GM19397 (cell line): ENCODE measurements at regions not wholly inside any gene's neighbourhood (a gene's known extent, or its start where the extent isn't known, plus 50 kb on each side); places are given as distances from the start of the nearest gene placed in this dataset.
"Not testable (repeated sequence)": the region's sequence is repeated elsewhere in the genome, so short reads cannot be mapped to it uniquely, and the experiment has no call there.

Source experiments
- ATAC-seq: cut with Tn5 transposase; IDR thresholded peaks from one replicate; pipeline ENCODE4 v1.9.1; 2021; ENCODE audit warnings: mild to moderate bottlenecking, moderate library complexity; ENCODE audit not compliant: unreplicated experiment

DNA sequence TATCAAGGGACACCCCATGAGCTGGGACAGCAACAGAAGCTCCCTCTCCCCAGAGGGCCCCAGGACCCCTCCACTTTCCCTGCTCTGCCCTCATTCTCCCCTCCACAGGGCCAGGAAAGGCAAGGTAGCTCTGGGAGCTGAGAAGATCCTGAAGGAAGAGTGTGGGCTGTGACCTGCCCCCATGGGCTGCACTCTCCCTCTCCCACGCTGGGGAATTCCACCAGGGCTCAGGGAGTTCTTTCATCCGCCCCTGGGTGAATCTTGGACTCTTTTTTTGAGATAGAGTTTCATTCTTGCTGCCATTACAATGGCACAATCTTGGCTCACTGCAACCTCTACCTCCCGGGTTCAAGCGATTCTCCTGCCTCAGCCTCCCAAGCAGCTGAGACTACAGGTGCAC, 73.8 kb downstream of the C9orf50 start:
- no peak for ATAC-seq

DNA sequence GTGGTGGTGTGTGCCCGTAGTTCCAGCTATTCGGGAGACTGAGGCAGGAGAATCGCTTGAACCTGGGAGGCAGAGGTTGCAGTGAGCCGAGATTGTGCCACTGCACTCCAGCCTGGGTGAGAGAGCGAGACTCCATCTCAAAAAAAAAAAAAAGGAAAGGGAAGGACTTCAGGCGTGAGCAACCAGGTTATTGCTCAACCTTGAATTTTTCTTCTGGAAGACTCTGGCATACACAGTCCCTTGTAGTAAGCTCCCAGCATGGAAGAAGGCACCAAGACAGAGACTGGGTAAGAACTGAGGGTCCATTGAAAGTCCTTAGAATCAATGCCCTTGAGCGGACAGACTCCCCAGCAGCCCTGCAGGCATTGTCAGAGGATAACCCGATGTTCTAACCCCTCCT, 75.0 kb downstream of the C9orf50 start:
- ATAC-seq, result not testable (repeated sequence)

DNA sequence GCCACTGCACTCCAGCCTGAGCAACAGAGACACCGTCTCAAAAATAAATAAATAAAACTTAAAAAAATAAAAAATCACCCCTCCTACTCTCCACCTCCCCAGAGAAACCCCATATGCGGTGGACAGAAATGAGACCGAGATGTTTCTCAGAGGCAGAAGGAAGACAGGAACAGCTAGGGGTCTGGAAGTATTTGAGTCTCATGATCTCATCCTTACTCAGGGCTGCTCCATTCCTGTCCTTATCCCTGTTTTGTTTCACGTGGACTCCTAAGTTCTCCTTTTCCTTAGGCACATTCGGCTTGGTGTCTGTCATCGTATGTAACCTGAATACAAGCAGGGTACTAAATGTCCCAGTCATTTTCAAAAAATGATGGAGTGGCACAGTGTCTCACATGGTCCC, 76.1 kb downstream of the C9orf50 start:
- no peak for ATAC-seq

DNA sequence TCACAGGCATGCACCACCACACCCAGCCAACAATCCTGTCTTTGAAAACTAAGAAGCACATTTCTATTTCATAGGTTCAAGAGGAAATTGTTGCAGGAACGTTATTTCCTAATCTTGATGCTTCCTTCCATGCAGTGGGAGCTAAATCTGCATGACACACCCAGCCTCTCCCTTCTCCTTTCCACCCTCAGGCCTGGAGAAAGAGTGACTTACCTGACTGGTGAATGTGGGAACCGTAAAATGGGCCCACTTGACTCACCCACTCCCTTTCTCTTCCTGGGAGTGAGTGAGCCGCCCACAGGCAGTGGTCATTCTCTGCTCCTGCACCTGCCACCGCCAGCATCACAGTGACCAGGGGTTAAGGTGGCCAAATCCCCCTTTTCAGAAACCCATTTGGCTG, 78.2 kb downstream of the C9orf50 start:
- no peak for ATAC-seq

DNA sequence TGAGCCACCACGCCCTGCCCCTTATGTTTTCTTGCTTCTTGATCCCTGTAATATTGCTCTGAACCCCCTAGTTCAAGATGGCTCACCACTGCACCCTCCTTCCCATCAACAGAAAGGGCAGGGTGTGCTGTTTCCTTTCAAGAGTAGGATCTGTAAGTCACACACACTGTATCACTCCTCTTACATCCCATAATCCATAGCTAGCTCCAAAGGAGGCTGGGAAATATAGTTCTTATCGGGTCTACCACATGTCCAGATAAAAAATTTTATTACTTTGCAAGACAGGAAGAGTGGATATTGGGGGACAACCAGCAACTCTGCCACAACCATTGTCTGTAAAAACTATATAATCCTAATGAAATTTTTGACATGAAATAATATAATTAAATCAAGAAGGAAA, 79.6 kb downstream of the C9orf50 start:
- ATAC-seq, result no peak

DNA sequence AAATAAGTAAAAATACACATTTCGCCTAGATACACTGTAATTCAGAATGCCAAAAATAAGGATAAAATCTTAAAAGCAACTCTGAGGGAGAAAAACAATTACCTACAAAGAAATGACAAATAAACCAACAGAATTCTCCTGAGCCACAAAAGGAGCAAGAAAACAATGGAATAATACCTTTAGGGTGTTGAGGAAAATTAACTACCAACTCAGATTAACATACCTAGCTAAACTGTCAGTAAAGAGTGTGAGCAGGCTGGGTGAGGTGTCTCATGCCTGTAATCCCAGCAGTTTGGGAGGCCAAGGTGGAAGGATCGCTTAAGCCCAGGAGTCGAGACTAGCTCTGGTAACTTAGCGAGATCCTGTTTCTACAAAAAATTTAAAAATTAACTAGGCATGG, 81.5 kb downstream of the C9orf50 start:
- no peak for ATAC-seq

DNA sequence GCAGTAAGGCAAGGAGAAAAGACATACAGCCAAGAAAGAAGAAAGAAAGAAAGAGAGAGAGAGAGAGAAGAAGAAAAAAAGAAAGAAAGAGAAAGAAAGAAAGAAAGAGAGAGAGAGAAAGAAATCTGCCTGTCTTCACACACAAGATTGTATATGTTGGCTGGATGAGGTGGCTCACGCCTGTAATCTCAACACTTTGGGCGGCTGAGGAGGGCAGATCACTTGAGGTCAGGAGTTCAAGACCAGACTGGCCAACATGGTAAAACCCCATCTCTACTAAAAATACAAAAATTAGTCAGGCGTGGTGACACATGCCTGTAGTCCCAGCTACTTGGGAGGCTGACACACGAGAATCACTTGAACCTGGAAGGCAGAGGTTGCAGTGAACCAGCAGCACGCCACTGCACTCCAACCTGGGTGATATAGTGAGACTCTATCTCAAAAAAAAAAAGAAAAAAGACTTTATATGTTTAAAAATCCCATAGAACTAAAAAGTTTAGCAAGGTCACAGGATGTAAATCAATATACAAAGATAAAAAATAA, 89.0 kb downstream of the C9orf50 start:
- ATAC-seq, result not testable (repeated sequence)

DNA sequence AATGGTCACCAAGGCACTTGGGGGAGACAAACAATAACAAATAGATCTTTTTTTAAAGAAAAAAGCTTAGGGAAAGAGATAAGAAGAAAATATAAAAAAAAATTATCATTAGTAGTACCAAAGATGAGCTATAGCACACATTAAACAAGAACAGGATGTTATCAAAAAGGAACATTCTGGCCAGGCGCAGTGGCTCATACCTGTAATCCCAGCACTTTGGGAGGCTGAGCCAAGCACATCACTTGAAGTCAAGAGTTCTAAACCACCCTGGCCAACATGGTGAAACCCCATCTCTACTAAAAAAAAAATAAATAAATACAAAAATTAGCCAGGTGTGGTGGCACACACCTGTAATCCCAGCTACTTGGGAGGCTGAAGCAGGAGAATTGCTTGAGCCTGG, 92.9 kb downstream of the C9orf50 start:
- not testable (repeated sequence) for ATAC-seq

DNA sequence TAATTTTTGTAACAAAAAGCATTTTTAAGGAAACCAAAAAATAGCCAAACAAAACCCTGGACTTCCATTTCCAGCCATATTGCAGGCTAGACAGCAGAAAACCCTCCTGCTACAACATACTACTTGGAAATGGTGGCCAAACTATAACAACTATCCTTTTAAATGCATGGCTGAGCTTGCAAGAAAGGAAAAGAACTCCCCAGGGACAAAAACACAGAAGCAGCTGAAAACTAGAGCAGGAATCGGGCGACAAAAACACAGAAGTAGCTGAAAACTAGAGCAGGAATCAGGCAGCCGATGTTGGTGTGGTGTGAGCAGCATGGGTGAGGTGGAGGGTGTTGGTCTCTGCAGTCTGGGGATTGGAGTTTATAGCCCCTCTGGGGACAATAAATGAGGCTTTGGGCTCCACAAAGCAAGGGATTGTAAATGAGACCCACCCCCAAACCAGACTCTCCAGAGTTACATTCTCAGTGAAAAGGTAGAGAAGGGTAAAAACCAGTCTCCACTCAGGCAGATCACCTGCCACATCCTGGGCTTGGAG, 95.2 kb downstream of the C9orf50 start:
- ATAC-seq, result no peak

DNA sequence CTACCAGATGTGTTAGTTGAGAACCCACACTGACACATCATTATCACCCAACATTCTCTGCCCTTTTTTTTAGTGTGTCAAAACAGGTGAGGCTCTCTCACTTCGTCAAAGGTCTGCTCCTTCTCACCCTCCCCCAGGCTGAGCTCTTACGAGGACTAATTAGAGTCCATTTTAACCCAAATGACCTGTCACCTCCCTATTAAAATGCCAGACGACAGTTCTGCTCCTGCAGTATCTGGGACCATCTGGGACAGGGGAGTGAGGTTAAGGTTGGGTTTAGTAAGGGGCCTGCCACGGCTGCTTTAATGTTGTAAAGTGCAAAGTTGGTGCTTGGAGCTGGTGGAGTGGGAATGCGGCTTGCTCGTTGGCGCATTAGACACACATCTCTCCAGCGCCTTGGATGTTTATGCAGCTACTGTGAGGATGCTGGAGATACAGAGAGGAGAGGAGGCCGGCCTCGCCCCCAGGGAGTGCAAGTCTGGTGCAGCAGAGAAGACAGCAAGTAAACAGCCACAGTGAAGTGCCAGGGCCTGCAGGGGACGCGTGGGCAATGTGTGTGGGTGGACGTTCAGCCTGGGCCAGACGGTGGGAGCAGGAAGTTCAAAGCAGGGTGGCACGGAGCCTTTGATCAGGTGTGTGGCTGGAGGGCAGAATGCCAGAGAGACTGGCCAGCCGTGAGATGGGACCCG, 96.2 kb downstream of the C9orf50 start:
- ATAC-seq, result no peak

DNA sequence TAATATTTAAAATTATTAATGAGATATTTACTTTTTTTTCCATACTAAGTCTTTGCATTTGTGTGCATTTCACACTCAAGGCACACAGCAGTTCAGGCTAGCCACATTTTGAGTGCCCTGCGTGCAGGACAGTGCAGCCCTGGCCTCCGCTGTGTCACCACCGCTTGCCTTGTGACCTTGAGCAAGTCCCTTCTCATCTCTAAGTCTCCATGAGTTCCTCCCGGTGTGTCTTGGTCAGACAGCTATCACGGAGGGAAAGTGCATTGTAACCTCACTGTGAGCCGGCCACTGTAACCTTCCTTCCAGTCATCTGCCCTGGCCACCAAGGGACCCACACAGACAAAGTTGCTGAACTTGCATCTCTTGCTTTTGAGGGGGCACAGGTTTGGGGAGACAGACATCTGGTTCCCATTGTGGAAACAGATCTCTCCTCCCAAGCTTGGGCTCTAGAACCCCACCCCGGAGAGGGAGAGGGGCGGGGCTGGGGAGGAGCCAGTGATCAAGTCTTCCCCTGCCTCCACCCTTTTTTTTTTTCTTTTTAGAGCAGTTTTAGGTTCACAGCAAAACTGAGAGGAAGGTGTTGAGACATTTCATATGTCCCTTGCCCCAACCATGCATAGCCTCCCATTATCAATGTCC, 96.8 kb downstream of the C9orf50 start:
- no peak for ATAC-seq

DNA sequence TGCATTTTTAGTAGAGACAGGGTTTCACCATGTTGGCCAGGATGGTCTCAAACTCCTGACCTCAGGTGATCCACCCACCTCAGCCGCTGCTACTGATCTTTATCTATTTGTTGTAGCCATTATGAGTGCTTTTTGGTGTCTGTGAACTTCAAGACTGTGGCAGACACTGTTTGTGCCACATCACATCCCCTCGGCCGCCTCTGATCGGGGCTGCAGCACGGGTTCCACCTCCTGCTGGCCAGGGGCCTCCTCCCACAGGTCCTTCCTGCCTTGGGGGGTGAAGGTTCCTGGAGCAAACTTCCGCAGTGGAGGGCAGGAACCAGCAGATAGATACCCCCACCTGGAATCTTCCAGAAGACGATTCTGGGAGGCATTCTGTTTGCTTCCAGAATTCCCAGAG, 98.5 kb downstream of the C9orf50 start:
- ATAC-seq, result no peak

DNA sequence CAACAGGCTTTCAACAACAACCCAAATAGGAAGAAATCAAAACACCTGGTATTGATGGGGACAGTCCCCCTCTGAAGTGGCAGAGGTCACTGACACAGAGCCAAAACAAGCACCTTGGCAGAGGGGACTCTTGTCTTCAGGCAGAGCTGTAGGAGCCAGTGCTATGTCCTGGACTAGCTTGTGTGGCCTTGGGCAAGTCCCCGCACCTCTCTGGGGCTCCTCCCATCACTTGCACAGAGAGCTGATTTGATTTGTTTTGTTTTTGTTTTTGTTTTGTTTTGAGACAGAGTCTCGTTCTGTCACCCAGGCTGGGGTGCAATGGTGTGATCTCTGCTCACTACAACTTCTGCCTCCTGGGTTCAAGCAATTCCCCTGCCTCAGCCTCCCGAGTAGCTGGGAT, 100.8 kb downstream of the C9orf50 start:
- ATAC-seq, result no peak

DNA sequence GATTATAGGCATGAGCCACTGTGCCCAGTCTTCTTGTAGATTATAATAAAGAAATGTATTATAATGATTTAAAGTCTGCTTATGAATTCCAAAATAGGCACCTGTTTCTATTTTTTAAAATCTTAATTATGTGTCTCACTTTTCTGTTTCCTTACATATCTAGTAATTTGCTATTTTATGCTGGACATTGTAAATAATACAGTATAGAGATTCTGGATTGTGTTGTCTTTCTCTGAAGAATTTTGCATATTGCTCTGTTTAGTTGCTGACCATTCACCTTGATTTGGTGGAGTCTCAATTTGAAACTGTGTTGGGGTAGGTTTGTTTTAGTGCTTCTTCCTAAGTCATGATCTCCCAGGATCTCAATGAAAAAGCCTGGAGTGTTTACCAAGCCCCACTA, 102.8 kb downstream of the C9orf50 start:
- no peak for ATAC-seq

DNA sequence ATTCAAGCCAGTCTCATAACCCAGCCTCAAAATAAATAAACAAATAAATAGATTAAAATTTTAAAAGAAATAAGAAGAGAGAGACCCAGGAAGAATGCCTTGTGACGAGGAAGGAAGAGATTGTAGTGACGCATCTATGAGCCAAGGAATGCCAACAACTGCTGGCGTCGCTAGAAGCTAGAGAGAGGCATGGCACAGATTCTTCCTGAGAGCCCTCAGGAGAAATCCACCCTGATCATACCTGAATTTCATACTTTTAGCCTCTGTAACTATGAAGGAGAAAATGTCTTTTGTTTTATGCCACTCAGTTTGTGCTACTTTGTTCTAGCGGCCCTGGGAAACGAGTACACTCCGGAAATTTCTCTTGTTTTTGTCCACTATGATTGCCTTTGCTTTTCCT, 103.9 kb downstream of the C9orf50 start:
- ATAC-seq, result no peak

DNA sequence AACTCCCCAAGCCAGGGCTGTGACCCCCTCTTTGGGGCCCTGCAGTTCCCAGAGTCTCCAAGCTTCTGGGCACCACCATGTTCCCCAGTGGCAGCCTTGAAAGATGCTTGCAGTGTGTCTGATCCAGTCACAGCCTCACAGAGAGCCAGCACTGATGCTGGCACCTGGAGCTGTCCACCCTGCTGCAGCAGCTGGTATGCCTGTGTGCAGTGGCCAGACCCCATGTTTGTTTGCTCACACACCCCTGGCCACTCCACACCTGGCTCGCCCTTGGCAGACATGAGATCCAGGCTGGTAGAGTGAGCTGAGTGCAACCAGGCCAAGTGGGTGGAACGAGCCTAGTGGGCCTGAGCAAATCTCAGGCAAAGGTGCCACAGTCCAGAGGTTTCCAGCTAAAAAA, 106.0 kb downstream of the C9orf50 start:
- ATAC-seq, result no peak

DNA sequence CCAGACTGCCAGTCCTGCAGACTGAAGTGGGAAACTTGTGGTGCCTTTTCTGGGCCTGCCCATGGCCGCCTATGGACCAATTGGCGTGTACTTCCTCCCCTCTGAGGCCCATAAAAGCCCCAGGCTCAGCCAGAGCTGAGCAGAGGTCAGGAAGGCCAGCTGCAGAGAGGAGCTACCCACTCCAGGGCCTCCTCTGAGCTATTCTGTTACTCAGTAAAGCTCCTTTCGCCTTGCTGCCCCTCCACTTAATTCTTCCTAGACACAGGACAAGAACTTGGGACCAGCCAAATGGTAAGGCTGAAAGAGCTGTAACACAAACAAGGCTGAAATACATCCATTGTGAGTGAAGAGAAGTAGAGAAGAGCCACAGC, 106.4 kb downstream of the C9orf50 start:
- no peak for ATAC-seq

DNA sequence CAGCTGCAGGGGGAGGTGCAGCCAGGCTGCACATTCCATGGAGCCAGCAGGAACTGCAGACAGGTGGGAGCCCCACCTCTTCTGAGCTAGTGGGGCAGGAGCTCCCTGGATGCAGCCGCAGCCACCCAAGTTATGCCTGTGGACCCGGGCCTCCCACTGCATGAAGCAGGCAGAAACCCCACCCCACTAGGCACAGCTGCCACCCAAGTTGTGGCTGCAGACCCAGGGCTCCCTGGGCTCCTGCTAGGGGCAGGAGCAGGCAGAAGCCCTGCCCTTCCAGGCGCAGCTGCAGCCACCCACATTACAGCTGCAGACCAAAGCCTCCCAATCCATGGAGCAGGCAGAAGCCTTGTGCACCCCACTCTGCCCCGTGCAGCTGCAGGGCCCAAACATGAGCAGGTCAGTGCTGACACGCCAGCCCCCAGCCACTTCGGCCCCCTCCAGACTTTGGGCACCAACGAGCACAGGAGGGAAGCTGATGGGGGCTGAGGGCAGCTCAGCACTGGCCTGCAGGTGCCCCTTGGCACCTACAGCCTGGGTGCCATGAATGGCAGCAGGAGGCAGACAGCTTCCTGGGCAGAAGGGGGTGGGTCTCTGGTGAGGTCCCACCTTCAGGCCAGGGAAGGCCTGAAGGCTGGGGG, 106.9 kb downstream of the C9orf50 start:
- no peak for ATAC-seq

DNA sequence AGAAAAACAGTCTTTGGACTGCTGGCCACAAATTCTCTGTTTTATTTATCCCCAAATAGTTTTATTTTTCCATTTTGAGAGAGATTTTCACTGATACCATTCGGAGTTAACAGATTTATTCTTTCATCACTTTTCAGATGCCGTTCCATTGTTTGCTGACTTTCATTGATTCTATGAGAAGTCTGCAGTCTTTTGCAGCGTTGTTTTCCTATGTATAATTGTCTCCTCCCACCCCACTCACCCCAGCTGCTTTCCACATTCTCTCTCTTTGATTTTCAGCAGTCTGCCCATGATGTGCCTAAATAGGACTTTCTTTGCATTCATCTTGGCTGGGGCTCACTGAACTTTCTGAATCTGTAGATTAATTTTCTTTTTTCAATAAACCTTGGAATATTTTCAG, 107.6 kb downstream of the C9orf50 start:
- no peak for ATAC-seq

DNA sequence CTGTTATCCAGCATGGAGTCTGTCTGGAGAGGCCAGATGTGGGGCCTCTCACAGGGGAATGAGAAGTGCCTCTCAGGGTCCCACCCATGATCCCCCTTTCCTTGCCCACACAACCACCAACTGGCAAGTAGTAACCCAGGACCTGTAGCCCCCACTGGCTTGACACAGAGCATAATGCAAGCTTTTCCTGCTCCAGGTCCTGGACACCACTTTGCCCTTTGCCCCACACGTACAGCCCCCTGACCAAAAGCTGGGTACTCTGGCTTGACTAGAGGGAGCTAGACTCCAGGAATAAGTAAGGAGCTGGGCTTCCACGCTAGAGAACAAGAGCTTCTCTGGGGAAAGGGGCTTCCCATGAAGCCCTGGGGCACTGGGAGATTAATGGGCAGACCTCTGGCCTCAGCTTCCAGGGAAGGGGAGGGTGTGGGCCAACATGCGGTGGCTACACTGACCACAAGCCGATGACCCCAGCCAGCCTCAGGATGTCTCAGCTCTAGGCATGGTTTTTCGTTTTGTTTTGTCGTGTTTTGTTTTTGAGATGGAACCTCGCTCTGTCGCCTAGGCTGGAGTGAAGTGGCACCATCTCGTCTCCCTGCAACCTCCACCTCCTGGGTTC, 109.5 kb downstream of the C9orf50 start:
- no peak for ATAC-seq

DNA sequence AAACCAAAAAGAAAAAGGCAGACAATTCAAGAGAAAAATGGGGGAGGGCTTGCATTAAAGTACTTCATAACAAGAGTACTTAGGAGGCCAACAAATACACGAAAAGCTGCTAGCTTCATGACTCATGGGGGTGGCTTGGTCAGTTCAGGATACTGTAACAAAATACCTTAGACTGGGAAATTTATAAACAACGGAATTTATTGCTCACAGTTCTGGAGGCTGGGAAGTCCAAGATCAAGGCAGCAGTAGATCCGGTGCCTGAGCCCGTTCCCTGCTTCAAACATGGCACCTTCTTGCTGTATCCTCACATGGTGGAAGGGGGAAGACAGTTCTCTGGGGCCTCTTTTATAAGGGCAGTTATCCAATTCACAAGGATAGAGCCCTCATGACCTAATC, 111.4 kb downstream of the C9orf50 start:
- ATAC-seq, result no peak

DNA sequence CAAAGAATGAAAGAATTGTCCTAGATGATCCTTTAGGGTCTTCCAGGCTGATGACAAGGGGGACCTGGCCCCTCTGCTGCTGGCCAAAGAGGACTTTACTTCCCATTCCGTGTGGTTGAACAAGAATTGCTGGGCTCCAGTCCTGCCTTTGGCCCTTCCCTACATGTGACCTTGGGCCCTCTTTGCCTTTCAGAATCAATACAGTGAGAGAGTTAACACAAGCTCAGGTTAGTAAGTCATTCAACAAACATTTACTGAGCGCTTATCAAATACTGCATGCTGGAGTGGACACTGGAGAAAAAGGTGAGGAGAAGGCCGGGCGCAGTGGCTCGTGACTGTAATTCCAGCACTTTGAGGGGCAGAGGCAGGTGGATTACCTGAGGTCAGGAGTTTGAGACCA, 113.1 kb downstream of the C9orf50 start:
- ATAC-seq, result no peak
